ENCODE measurements at regions not wholly inside any gene's neighbourhood (a gene's known extent, or its start where the extent isn't known, plus 50 kb on each side); places are given as distances from the start of the nearest gene placed in this dataset.

DNA sequence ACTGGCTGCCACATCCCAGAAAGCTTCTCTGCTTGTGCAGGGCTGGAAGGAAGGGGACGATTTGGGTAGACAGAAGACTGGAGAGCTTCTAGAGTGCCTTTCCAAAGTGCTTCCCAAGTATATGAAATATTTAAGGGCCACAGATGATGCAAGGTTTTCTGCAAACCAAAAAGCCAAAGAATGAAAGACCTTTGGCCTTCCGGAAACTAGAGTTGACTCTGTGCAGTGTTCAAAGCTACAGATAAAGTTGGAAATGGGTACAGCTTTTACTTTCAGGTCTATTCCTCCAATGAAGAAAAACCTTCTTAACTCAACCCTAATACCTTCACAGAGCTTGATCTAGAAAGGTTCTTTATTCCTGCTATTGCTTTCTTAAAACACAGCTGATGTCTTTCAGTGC is 253.0 kb upstream of the KLHL29 start:
- Histone ChIP-seq H3K36me3 (ENCODE audit: control insufficient read depth, insufficient read depth, low read length) (no peaks in the 10 kb centered on the region), H3K27ac (ENCODE audit: low read depth, low read length, severe bottlenecking) (no peak overlapping the region), H3K4me3 (ENCODE audit: extremely low read depth, insufficient read depth, low read length, poor library complexity, severe bottlenecking) (no peak overlapping the region), H3K4me1 (ENCODE audit: control insufficient read depth, insufficient read depth, low read length, poor library complexity, severe bottlenecking) (peaks cover 11% of the 10 kb centered on the region), H3K9me3 (ENCODE audit: control insufficient read depth, low read length) (no peaks in the 10 kb centered on the region)
- WGBS, 2 experiments (ENCODE audit: insufficient coverage in 2 of 2): 100% methylated on average over 1 to 2 of the region's 2 CpGs

GRCh38 chr2:23132823-23133595 is 252.0 kb upstream of the KLHL29 start:
- H3K4me3 ChIP-seq (ENCODE audit: extremely low read depth, insufficient read depth, low read length, poor library complexity, severe bottlenecking): no peak overlapping the region
- no peaks in the 10 kb centered on the region for H3K36me3 ChIP-seq (ENCODE audit: control insufficient read depth, insufficient read depth, low read length)
- no peak overlapping the region for H3K27ac ChIP-seq (ENCODE audit: low read depth, low read length, severe bottlenecking)
- H3K4me1 ChIP-seq (ENCODE audit: control insufficient read depth, insufficient read depth, low read length, poor library complexity, severe bottlenecking): peaks cover 11% of the 10 kb centered on the region
- H3K9me3 ChIP-seq (ENCODE audit: control insufficient read depth, low read length): no peaks in the 10 kb centered on the region
- WGBS, 2 experiments (ENCODE audit: insufficient coverage in 2 of 2): 82 to 100% methylated on average over 1 to 2 of the region's 3 CpGs

- no peaks in the 10 kb centered on the region for H3K36me3 ChIP-seq (ENCODE audit: control insufficient read depth, insufficient read depth, low read length)
- peaks cover 11% of the 10 kb centered on the region for H3K4me1 ChIP-seq (ENCODE audit: control insufficient read depth, insufficient read depth, low read length, poor library complexity, severe bottlenecking)
- no peak overlapping the region for H3K27ac ChIP-seq (ENCODE audit: low read depth, low read length, severe bottlenecking)
- H3K9me3 ChIP-seq (ENCODE audit: control insufficient read depth, low read length): no peaks in the 10 kb centered on the region
- WGBS, 2 experiments (ENCODE audit: insufficient coverage in 2 of 2): 88 to 100% methylated on average over 1 of the region's 1 CpG
- no peak overlapping the region for H3K4me3 ChIP-seq (ENCODE audit: extremely low read depth, insufficient read depth, low read length, poor library complexity, severe bottlenecking)
These were observed 250.3 kb upstream of the KLHL29 start for GRCh38 chr2:23134726-23135125.

DNA sequence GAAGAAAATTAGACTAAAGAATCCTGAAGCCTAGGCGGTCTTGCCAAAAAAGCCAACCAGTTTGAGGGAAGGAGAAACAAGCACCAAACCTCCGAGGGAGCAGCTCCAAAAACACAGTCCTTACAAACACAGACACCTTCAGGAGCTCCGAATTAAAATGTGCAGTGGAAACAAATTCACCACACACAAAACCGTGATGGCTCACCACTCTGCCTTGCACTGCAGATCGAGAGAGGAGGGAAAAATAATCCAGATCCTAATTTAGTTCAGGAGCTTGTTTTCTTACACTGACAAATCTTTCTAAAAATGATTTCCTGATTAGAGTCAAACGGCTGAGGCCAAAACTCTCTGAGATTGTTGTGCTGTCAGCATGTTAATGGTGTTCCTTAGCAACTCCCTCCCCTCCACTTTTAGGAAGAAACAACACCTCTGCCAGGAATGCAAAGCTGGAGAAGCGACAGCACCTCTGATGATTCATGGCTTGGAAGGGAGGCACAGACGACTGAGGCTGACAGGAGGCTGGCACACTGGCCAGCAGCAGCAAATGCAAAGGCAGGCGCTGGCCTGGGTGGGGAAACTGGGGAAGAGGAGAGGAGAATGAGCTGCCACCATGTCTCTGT is 249.4 kb upstream of the KLHL29 start:
- peak overlapping the region; percentile 24 for H3K27ac ChIP-seq (ENCODE audit: low read depth, low read length, severe bottlenecking)
- H3K36me3 ChIP-seq (ENCODE audit: control insufficient read depth, insufficient read depth, low read length): no peaks in the 10 kb centered on the region
- no peaks in the 10 kb centered on the region for H3K9me3 ChIP-seq (ENCODE audit: control insufficient read depth, low read length)
- 17 to 37% methylated on average over 3 to 5 of the region's 9 CpGs for WGBS, 2 experiments (ENCODE audit: insufficient coverage in 2 of 2)
- no peak overlapping the region for H3K4me3 ChIP-seq (ENCODE audit: extremely low read depth, insufficient read depth, low read length, poor library complexity, severe bottlenecking)
- H3K4me1 ChIP-seq (ENCODE audit: control insufficient read depth, insufficient read depth, low read length, poor library complexity, severe bottlenecking): peaks cover 11% of the 10 kb centered on the region

GRCh38 chr2:23137166-23137565 is 247.8 kb upstream of the KLHL29 start:
- peaks cover 11% of the 10 kb centered on the region for H3K4me1 ChIP-seq (ENCODE audit: control insufficient read depth, insufficient read depth, low read length, poor library complexity, severe bottlenecking)
- no peak overlapping the region for H3K4me3 ChIP-seq (ENCODE audit: extremely low read depth, insufficient read depth, low read length, poor library complexity, severe bottlenecking)
- H3K27ac ChIP-seq (ENCODE audit: low read depth, low read length, severe bottlenecking): no peak overlapping the region
- 100% methylated on average over 1 of the region's 2 CpGs; no CpG with 5 or more reads in 1 of the 2 experiments for WGBS, 2 experiments (ENCODE audit: insufficient coverage in 2 of 2)
- no peaks in the 10 kb centered on the region for H3K36me3 ChIP-seq (ENCODE audit: control insufficient read depth, insufficient read depth, low read length)
- no peaks in the 10 kb centered on the region for H3K9me3 ChIP-seq (ENCODE audit: control insufficient read depth, low read length)

DNA sequence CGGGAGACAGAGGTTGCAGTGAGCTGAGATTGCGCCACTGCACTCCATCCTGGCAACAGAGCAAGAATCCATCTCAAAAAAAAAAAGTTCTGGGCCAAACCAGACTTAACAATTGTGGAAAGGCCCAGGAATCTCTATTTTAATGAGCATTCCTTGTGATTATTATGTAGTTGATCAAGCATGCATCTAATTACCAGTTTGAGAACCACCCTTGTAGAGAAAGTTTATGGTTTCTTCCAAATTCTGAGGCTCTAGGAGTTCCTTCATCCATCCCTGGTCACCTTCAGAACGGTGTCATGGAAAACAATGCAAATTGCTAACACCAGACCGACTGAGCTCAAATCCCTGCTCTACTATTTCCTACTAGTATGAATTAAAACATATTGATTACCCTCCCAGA is 246.3 kb upstream of the KLHL29 start:
- no peak overlapping the region for H3K27ac ChIP-seq (ENCODE audit: low read depth, low read length, severe bottlenecking)
- 86 to 89% methylated on average over 2 to 3 of the region's 4 CpGs for WGBS, 2 experiments (ENCODE audit: insufficient coverage in 2 of 2)

GRCh38 chr2:23145460-23145859 is 239.5 kb upstream of the KLHL29 start:
- Histone ChIP-seq H3K9me3 (ENCODE audit: control insufficient read depth, low read length) (no peaks in the 10 kb centered on the region), H3K4me3 (ENCODE audit: extremely low read depth, insufficient read depth, low read length, poor library complexity, severe bottlenecking) (no peak overlapping the region), H3K36me3 (ENCODE audit: control insufficient read depth, insufficient read depth, low read length) (no peaks in the 10 kb centered on the region), H3K4me1 (ENCODE audit: control insufficient read depth, insufficient read depth, low read length, poor library complexity, severe bottlenecking) (no peaks in the 10 kb centered on the region), H3K27ac (ENCODE audit: low read depth, low read length, severe bottlenecking) (no peak overlapping the region)

More for the DNA sequence above, 246.3 kb upstream of the KLHL29 start:
- Histone ChIP-seq H3K4me1 (ENCODE audit: control insufficient read depth, insufficient read depth, low read length, poor library complexity, severe bottlenecking) (peaks cover 11% of the 10 kb centered on the region), H3K9me3 (ENCODE audit: control insufficient read depth, low read length) (no peaks in the 10 kb centered on the region), H3K36me3 (ENCODE audit: control insufficient read depth, insufficient read depth, low read length) (no peaks in the 10 kb centered on the region), H3K4me3 (ENCODE audit: extremely low read depth, insufficient read depth, low read length, poor library complexity, severe bottlenecking) (no peak overlapping the region)

DNA sequence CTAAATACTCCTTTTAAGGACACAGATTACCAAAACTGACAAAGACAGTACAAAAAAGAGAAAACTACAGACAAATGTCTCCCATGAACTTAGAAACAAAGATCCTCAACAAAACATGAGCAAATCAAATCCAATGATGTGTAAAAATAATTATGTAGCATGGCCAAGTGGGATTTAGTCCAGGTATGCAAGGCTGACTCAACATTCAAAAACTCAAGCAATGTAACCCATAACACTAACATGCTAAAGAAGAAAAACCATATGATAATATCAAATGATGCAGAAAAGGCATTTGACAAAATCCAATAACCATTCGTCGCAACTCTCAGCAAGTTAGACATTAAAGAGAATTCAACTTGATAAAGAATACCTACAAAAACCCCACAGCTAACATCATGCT is 239.0 kb upstream of the KLHL29 start:
- Histone ChIP-seq H3K4me1 (ENCODE audit: control insufficient read depth, insufficient read depth, low read length, poor library complexity, severe bottlenecking) (no peaks in the 10 kb centered on the region), H3K36me3 (ENCODE audit: control insufficient read depth, insufficient read depth, low read length) (no peaks in the 10 kb centered on the region), H3K4me3 (ENCODE audit: extremely low read depth, insufficient read depth, low read length, poor library complexity, severe bottlenecking) (no peak overlapping the region), H3K9me3 (ENCODE audit: control insufficient read depth, low read length) (no peaks in the 10 kb centered on the region), H3K27ac (ENCODE audit: low read depth, low read length, severe bottlenecking) (no peak overlapping the region)
- no CpG with 5 or more reads among the region's 2 CpGs for WGBS, 2 experiments (ENCODE audit: insufficient coverage in 2 of 2)

DNA sequence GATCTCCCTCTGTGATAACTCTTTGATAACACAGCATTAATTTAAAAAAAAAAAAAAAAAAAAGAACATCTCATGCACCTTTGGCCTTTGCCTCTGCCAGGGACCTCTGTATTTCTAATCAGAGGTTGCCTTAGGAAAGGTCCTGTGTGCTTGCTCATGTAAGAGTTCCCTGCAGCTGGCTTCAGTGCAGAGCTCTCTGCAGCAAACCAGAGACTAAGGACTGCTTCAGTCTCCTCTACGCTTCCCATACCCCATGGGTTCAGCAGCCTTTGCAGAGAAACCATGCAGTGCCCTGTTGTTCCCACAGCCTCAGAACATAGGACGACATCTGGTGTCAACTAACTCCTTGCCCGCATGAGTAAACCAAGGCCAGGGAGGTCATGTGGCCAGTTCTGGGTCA is 236.6 kb upstream of the KLHL29 start:
- Histone ChIP-seq H3K4me3 (ENCODE audit: extremely low read depth, insufficient read depth, low read length, poor library complexity, severe bottlenecking) (no peak overlapping the region), H3K4me1 (ENCODE audit: control insufficient read depth, insufficient read depth, low read length, poor library complexity, severe bottlenecking) (no peaks in the 10 kb centered on the region), H3K36me3 (ENCODE audit: control insufficient read depth, insufficient read depth, low read length) (no peaks in the 10 kb centered on the region), H3K9me3 (ENCODE audit: control insufficient read depth, low read length) (no peaks in the 10 kb centered on the region), H3K27ac (ENCODE audit: low read depth, low read length, severe bottlenecking) (no peak overlapping the region)
- WGBS, 2 experiments (ENCODE audit: insufficient coverage in 2 of 2): 80 to 81% methylated on average over 3 of the region's 3 CpGs

DNA sequence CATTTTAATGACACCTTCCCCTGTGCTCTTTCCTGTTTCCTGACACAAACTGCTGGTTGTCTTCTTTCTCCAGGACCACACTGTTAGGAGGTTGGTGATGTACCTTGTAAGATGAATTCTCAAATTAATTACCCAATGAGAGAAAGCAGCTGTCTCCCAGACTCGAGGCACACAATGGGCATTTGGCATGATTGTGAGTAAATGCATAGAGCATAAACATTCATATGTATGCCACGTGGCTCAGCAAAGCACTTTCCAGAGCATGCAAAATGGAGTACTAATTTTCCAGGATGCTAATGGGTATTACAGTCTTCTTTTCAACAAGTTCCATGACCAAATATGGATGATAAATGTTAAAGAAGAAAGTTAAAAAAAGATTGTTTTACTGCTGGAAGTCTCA is 235.2 kb upstream of the KLHL29 start:
- Histone ChIP-seq H3K4me1 (ENCODE audit: control insufficient read depth, insufficient read depth, low read length, poor library complexity, severe bottlenecking) (no peaks in the 10 kb centered on the region), H3K27ac (ENCODE audit: low read depth, low read length, severe bottlenecking) (no peak overlapping the region), H3K36me3 (ENCODE audit: control insufficient read depth, insufficient read depth, low read length) (no peaks in the 10 kb centered on the region), H3K4me3 (ENCODE audit: extremely low read depth, insufficient read depth, low read length, poor library complexity, severe bottlenecking) (no peak overlapping the region), H3K9me3 (ENCODE audit: control insufficient read depth, low read length) (no peaks in the 10 kb centered on the region)
- WGBS, 2 experiments (ENCODE audit: insufficient coverage in 2 of 2): 100% methylated on average over 1 to 2 of the region's 2 CpGs

GRCh38 chr2:23153484-23153883 is 231.5 kb upstream of the KLHL29 start:
- Histone ChIP-seq H3K36me3 (ENCODE audit: control insufficient read depth, insufficient read depth, low read length) (no peaks in the 10 kb centered on the region), H3K4me1 (ENCODE audit: control insufficient read depth, insufficient read depth, low read length, poor library complexity, severe bottlenecking) (no peaks in the 10 kb centered on the region), H3K9me3 (ENCODE audit: control insufficient read depth, low read length) (no peaks in the 10 kb centered on the region), H3K4me3 (ENCODE audit: extremely low read depth, insufficient read depth, low read length, poor library complexity, severe bottlenecking) (no peak overlapping the region), H3K27ac (ENCODE audit: low read depth, low read length, severe bottlenecking) (no peak overlapping the region)
- WGBS, 2 experiments (ENCODE audit: insufficient coverage in 2 of 2): 77 to 86% methylated on average over 3 of the region's 3 CpGs
